Loucy (cell line): ENCODE measurements at regions not wholly inside any gene's neighbourhood (a gene's known extent, or its start where the extent isn't known, plus 50 kb on each side); places are given as distances from the start of the nearest gene placed in this dataset.

Experiments
- CTCF ChIP-seq: fragments of 200-600 bp; sonication (generic); conservative IDR thresholded peaks from 2 replicates; pipeline ENCODE4 v1.5.1; 2014; ENCODE audit warnings: mild to moderate bottlenecking, antibody characterized with exemption, low read length
- EZH2phosphoT487 ChIP-seq: fragments of 200-600 bp; IDR thresholded peaks from 2 replicates; pipeline ENCODE4 v1.6.1; 2018; ENCODE audit warnings: antibody characterized with exemption, mild to moderate bottlenecking, moderate library complexity, borderline replicate concordance

- TF ChIP-seq CTCF (no peak), EZH2phosphoT487 (no peak)
Observed at GRCh38 chr12:91972896-91973295, 172.8 kb downstream of the BTG1 start.
